ENCODE measurements at regions not wholly inside any gene's neighbourhood (a gene's known extent, or its start where the extent isn't known, plus 50 kb on each side); places are given as distances from the start of the nearest gene placed in this dataset.

- TF ChIP-seq PBX2 (CRISPR knock-in tag; IDR thresholded peaks at IDR 0.05) (no peak), ZNF329 (CRISPR knock-in tag; IDR thresholded peaks at IDR 0.05; ENCODE audit: low read depth) (no peak), MAZ (IDR thresholded peaks at IDR 0.05; ENCODE audit: borderline replicate concordance, low read depth, low read length) (no peak), MAZ (CRISPR knock-in tag; IDR thresholded peaks at IDR 0.05; ENCODE audit: low read depth) (no peak), SRY (CRISPR knock-in tag; IDR thresholded peaks at IDR 0.05) (no peak), ARNT (IDR thresholded peaks at IDR 0.05) (no peak), ZBTB20 (CRISPR knock-in tag; IDR thresholded peaks at IDR 0.05; ENCODE audit: borderline replicate concordance, low read depth) (peak; percentile 67; the same call in 1 of the 2 replicates), RORA (CRISPR knock-in tag; IDR thresholded peaks at IDR 0.05) (no peak), ARNT2 (CRISPR knock-in tag; IDR thresholded peaks at IDR 0.05; ENCODE audit: low read depth) (peak; percentile 27; the same call in 1 of the 2 replicates), HNRNPUL1 (IDR thresholded peaks at IDR 0.05; ENCODE audit: low read depth, low read length) (no peak), ATF2 (CRISPR knock-in tag; IDR thresholded peaks at IDR 0.05) (no peak), ZBTB10 (CRISPR knock-in tag; IDR thresholded peaks at IDR 0.05; ENCODE audit: borderline replicate concordance) (peak; percentile 27; the same call in 1 of the 2 replicates), ZNF264 (CRISPR knock-in tag; IDR thresholded peaks at IDR 0.05) (peak; percentile 56; the same call in 1 of the 2 replicates), MEIS2 (CRISPR knock-in tag; IDR thresholded peaks at IDR 0.05) (peak; percentile 79), GATAD2A (CRISPR knock-in tag; IDR thresholded peaks at IDR 0.05) (peak; percentile 73), TBL1XR1 (IDR thresholded peaks at IDR 0.05; ENCODE audit: borderline replicate concordance, low read length, partially characterized antibody) (peak; percentile 84), ZGPAT (CRISPR knock-in tag; IDR thresholded peaks at IDR 0.05) (peak; percentile 53; the same call in 1 of the 2 replicates), ZFP90 (CRISPR knock-in tag; IDR thresholded peaks at IDR 0.05; ENCODE audit: borderline replicate concordance) (0 out of 2 replicates have a peak, but pooled peaks have one; percentile 53), GMEB2 (CRISPR knock-in tag; IDR thresholded peaks at IDR 0.05; ENCODE audit: low read depth) (no peak), ATF4 (CRISPR knock-in tag; IDR thresholded peaks at IDR 0.05) (no peak), MIER2 (CRISPR knock-in tag; IDR thresholded peaks at IDR 0.05) (0 out of 2 replicates have a peak, but pooled peaks have one; percentile 28), GFI1 (CRISPR knock-in tag; IDR thresholded peaks at IDR 0.05; ENCODE audit: borderline replicate concordance) (peak; percentile 62)
Observed at GRCh38 chr5:124663101-124663506, 83.3 kb downstream of the ZNF608 start (continued).
